HG03520 (cell line): ENCODE measurements at regions not wholly inside any gene's neighbourhood (a gene's known extent, or its start where the extent isn't known, plus 50 kb on each side); places are given as distances from the start of the nearest gene placed in this dataset.
"Not testable (repeated sequence)": the region's sequence is repeated elsewhere in the genome, so short reads cannot be mapped to it uniquely, and the experiment has no call there.

Experiments
- ATAC-seq: cut with Tn5 transposase; IDR thresholded peaks from one replicate; pipeline ENCODE4 v1.9.1; 2021; ENCODE audit warnings: mild to moderate bottlenecking, moderate library complexity; ENCODE audit not compliant: unreplicated experiment

GRCh38 chr6:119533603-119534279 lies 184.2 kb upstream of the MAN1A1 start:
- ATAC-seq: peak; percentile 72

- no peak for ATAC-seq
Measured at GRCh38 chr6:119527231-119527578, 177.6 kb upstream of the MAN1A1 start.

GRCh38 chr6:119526561-119527230 lies 177.1 kb upstream of the MAN1A1 start:
- ATAC-seq: no peak

GRCh38 chr6:119524410-119524809 lies 174.8 kb upstream of the MAN1A1 start:
- ATAC-seq: no peak

GRCh38 chr6:119523556-119523955 lies 174.0 kb upstream of the MAN1A1 start:
- ATAC-seq: no peak

GRCh38 chr6:119521251-119521650 lies 171.7 kb upstream of the MAN1A1 start:
- no peak for ATAC-seq

- no peak for ATAC-seq
Measured at GRCh38 chr6:119517428-119517827, 167.9 kb upstream of the MAN1A1 start.

- no peak for ATAC-seq
Measured at GRCh38 chr6:119514345-119514744, 164.8 kb upstream of the MAN1A1 start.

- ATAC-seq: no peak
Measured at GRCh38 chr6:119511024-119511423, 161.5 kb upstream of the MAN1A1 start.

GRCh38 chr6:119510246-119510645 lies 160.7 kb upstream of the MAN1A1 start:
- no peak for ATAC-seq

- ATAC-seq: no peak
Measured at GRCh38 chr6:119506631-119507174, 157.1 kb upstream of the MAN1A1 start.

- peak; percentile 70 for ATAC-seq
Measured at GRCh38 chr6:119501798-119502483, 152.4 kb upstream of the MAN1A1 start.

- no peak for ATAC-seq
Measured at GRCh38 chr6:119499797-119500196, 150.2 kb upstream of the MAN1A1 start.

GRCh38 chr6:119497988-119498727 lies 148.6 kb upstream of the MAN1A1 start:
- ATAC-seq: no peak

- no peak for ATAC-seq
Measured at GRCh38 chr6:119495230-119495683, 145.7 kb upstream of the MAN1A1 start.

- ATAC-seq: no peak
Measured at GRCh38 chr6:119493980-119494379, 144.4 kb upstream of the MAN1A1 start.

- not testable (repeated sequence) for ATAC-seq
Measured at GRCh38 chr6:119491112-119491511, 141.6 kb upstream of the MAN1A1 start.

- ATAC-seq: not testable (repeated sequence)
Measured at GRCh38 chr6:119490050-119490449, 140.5 kb upstream of the MAN1A1 start.

- no peak for ATAC-seq
Measured at GRCh38 chr6:119484598-119484997, 135.0 kb upstream of the MAN1A1 start.

GRCh38 chr6:119483908-119484307 lies 134.3 kb upstream of the MAN1A1 start:
- ATAC-seq: no peak

- ATAC-seq: no peak
Measured at GRCh38 chr6:119482850-119483285, 133.3 kb upstream of the MAN1A1 start.
